IgD-negative memory B cell (primary cell): ENCODE measurements at regions not wholly inside any gene's neighbourhood (a gene's known extent, or its start where the extent isn't known, plus 50 kb on each side); places are given as distances from the start of the nearest gene placed in this dataset.

Source experiments
- H3K27ac Mint-ChIP-seq, 3 donors: one replicate each; pipeline ENCODE4 v1.8.0; 2020 to 2022; ENCODE audit warnings: mild to moderate bottlenecking in 3 of 3, mixed read lengths in 3 of 3, moderate library complexity in 1 of 3
- H3K27me3 Mint-ChIP-seq: one replicate; pipeline ENCODE4 v1.8.0; 2021; ENCODE audit warnings: mixed read lengths
- H3K36me3 Mint-ChIP-seq: one replicate; pipeline ENCODE4 v1.8.0; 2020; ENCODE audit warnings: mild to moderate bottlenecking, mixed read lengths
- H3K4me1 Mint-ChIP-seq, 3 donors: one replicate each; pipeline ENCODE4 v1.8.0; 2020 to 2022; ENCODE audit warnings: mixed read lengths in 3 of 3, mild to moderate bottlenecking in 1 of 3
- H3K4me3 Mint-ChIP-seq, 4 donors: one replicate each; pipeline ENCODE4 v1.8.0; 2020 to 2022; ENCODE audit warnings: mild to moderate bottlenecking in 4 of 4, mixed read lengths in 4 of 4, moderate library complexity in 3 of 4
- H3K9me3 Mint-ChIP-seq, 3 donors: one replicate each; pipeline ENCODE4 v1.8.0; 2020 to 2021; ENCODE audit warnings: mixed read lengths in 3 of 3, mild to moderate bottlenecking in 1 of 3

DNA sequence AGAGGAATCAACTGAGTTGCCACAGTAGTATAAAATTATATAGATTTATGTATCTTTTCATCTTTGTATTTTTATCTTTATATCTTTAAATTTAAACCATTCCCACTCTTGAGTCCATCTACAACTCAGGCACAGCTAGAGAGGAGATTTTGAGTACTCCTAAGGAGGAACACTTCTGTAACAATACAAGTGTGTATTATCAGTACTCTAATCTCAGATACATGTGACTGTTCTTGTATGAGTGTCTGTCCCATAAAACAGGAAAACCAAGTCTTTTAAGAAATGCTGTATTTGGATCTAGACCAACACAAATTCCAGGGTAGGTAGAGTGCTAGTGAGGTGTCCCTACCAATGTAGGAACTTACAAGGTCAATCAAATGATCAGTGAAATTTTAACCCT is 1428.0 kb upstream of the LRRTM3 start:
- H3K9me3 Mint-ChIP-seq = peaks cover 0 to 6% (median 2%) of the 10 kb centered on the region in 3 donors
- no peak overlapping the region for H3K4me3 Mint-ChIP-seq
- no peak overlapping the region for H3K27ac Mint-ChIP-seq
- H3K4me1 Mint-ChIP-seq = no peaks in the 10 kb centered on the region
- no peaks in the 10 kb centered on the region for H3K27me3 Mint-ChIP-seq
- no peaks in the 10 kb centered on the region for H3K36me3 Mint-ChIP-seq

DNA sequence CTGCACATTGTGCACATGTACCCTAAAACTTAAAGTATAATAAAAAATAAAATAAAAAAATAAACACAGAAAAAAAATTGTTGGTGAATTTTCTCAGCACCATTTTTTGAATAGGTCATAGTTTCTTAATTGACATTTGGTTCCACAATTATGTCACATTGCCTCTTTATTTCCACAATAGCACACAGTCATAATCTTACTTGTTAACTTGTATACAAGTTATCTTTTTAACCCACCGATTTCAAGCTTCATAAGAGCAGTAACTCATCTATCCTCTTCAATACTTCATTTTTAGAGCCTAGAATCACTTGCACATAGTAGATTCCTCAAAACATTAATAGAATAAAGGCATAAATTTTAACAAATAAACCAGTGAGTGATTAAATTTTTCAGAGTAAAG is 1425.1 kb upstream of the LRRTM3 start:
- H3K9me3 Mint-ChIP-seq = peaks cover 2 to 4% (median 3%) of the 10 kb centered on the region in 3 donors

DNA sequence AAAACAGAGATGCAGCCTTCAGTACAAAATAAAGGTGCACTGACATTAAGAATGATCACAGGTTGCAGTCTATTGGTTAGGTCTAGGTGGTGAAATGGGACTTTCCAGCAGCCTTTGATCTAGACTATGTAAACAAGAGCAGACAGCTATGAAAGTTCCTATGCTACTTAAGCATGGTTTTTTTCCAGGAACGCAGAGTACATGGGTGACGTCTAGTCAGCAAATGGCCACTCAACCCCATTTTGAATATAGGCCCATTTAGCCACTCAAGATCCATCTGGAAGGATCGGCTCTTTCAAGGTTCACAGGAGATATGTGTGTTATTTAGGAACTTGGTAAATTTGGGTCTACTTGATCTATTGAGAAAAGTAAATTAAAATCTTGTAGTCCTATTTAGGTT is 1424.6 kb upstream of the LRRTM3 start:
- Mint-ChIP-seq H3K27me3 (no peaks in the 10 kb centered on the region), H3K36me3 (no peaks in the 10 kb centered on the region), H3K4me3 (no peak overlapping the region), H3K9me3 (peaks cover 4 to 7% (median 5%) of the 10 kb centered on the region in 3 donors), H3K27ac (peak overlapping the region in 1 of 3 donors; percentile 59), H3K4me1 (no peaks in the 10 kb centered on the region)

More for the DNA sequence above, 1425.1 kb upstream of the LRRTM3 start:
- H3K36me3 Mint-ChIP-seq = no peaks in the 10 kb centered on the region
- no peak overlapping the region for H3K4me3 Mint-ChIP-seq
- no peak overlapping the region for H3K27ac Mint-ChIP-seq
- no peaks in the 10 kb centered on the region for H3K4me1 Mint-ChIP-seq
- H3K27me3 Mint-ChIP-seq = no peaks in the 10 kb centered on the region

DNA sequence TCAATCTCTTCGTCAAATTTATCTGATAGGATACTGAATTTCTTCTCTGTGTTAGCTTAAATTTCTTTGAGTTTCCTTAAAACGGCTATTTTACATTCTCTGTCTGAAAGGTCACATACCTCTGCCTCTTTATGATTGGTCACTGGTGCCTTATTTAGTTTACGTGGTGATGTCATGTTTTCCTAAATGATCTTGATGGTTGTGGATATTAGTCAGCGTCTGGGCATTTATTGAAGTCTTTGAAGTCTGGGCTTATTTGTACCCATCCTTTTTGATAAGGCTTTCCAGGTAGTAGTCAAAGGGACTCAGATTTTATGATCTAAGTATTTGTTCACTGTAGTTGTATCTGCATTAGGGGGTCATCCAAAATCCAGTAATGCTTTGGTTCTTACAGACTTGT is 1407.5 kb upstream of the LRRTM3 start:
- H3K9me3 Mint-ChIP-seq = peaks cover 3 to 6% (median 3%) of the 10 kb centered on the region in 3 donors
- H3K27ac Mint-ChIP-seq = no peak overlapping the region
- H3K36me3 Mint-ChIP-seq = no peaks in the 10 kb centered on the region
- H3K4me1 Mint-ChIP-seq = no peaks in the 10 kb centered on the region
- no peak overlapping the region for H3K4me3 Mint-ChIP-seq
- H3K27me3 Mint-ChIP-seq = no peaks in the 10 kb centered on the region

DNA sequence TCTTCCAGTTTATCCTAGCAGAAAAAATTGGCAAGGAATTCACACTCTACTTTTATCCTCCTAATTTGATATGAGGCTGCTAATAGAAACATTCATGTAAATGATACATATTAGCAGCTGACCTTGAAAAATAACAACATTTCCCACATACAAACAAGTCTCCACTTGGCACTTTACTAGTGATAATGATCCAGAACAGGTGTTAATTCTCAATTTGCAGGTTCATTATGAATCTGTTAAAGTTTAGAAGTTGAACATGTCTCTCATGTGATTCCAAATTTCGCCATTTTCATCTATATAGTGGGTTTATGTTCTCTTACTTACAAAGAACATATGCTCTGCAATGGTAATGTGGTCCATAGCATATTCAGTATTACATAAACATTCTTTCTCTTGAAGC is 1396.8 kb upstream of the LRRTM3 start:
- H3K36me3 Mint-ChIP-seq = no peaks in the 10 kb centered on the region
- peaks cover 7 to 15% (median 9%) of the 10 kb centered on the region in 3 donors for H3K9me3 Mint-ChIP-seq
- no peaks in the 10 kb centered on the region for H3K4me1 Mint-ChIP-seq
- no peak overlapping the region for H3K27ac Mint-ChIP-seq
- H3K27me3 Mint-ChIP-seq = no peaks in the 10 kb centered on the region
- no peak overlapping the region for H3K4me3 Mint-ChIP-seq

DNA sequence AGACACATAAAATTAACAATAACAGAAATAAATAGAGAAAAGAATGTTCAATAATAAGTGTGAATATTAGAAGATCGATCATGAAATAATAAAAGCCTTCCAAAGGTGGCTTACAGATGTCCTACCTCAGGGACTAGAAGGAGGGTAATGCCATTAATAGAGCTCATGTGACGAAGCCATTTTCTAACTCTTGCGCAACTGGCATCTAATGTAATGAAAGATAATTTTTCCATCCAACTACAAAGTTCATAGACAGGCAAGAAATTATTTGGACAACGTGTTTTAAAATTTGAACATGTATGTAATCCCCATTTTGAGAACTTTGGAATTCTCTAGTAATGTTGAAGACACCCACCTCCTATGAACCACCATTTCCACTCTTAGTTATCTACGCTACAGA is 1394.3 kb upstream of the LRRTM3 start:
- H3K36me3 Mint-ChIP-seq = no peaks in the 10 kb centered on the region
- no peak overlapping the region for H3K4me3 Mint-ChIP-seq
- H3K27me3 Mint-ChIP-seq = no peaks in the 10 kb centered on the region
- H3K9me3 Mint-ChIP-seq = peaks cover 3 to 9% (median 7%) of the 10 kb centered on the region in 3 donors
- no peaks in the 10 kb centered on the region for H3K4me1 Mint-ChIP-seq
- H3K27ac Mint-ChIP-seq = no peak overlapping the region

DNA sequence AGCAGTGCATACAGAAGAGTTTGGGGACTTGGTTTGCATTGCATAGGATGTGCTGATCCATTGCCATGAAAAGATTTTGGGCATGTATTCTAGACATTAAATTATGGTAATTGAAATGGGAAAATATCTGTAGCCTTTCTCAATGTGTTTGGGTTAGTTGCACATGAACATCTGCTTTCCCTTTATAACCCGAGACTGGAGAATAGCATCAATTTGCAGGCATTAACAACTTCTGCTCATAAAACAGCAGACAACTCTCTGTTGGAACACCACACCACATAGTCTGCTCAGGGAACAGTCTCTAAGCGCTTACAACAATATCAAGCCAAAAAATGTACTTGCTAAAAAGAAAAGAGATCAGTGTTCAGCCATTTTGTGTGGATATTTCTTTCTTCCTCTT is 1391.1 kb upstream of the LRRTM3 start:
- H3K9me3 Mint-ChIP-seq = peaks cover 2 to 4% (median 3%) of the 10 kb centered on the region in 3 donors
- no peaks in the 10 kb centered on the region for H3K36me3 Mint-ChIP-seq
- H3K4me1 Mint-ChIP-seq = no peaks in the 10 kb centered on the region
- H3K27ac Mint-ChIP-seq = no peak overlapping the region
- H3K27me3 Mint-ChIP-seq = no peaks in the 10 kb centered on the region
- H3K4me3 Mint-ChIP-seq = no peak overlapping the region

DNA sequence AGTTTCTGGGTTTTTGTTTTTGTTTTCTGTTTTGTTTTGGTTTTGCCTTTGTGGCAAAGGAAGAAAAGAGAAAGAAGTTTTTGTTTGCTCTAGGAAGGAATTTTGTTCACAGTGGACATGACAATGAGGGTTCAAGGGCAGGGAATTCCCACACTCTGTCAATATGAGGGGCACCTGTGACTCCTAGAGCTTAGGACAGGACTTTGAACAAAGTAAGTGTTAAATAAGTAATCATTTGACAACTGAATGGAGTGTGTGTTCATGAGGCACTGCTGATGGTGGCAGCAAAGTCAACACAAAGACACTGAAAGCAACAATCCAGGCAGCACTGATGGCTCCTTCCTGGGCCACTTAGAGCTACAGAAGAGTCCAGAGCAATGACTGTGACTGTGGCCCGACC is 1381.1 kb upstream of the LRRTM3 start:
- Mint-ChIP-seq H3K9me3 (peaks cover 0 to 7% (median 1%) of the 10 kb centered on the region in 3 donors), H3K27ac (no peak overlapping the region), H3K4me1 (no peaks in the 10 kb centered on the region), H3K27me3 (no peaks in the 10 kb centered on the region), H3K4me3 (no peak overlapping the region), H3K36me3 (peaks cover 2% of the 10 kb centered on the region)

DNA sequence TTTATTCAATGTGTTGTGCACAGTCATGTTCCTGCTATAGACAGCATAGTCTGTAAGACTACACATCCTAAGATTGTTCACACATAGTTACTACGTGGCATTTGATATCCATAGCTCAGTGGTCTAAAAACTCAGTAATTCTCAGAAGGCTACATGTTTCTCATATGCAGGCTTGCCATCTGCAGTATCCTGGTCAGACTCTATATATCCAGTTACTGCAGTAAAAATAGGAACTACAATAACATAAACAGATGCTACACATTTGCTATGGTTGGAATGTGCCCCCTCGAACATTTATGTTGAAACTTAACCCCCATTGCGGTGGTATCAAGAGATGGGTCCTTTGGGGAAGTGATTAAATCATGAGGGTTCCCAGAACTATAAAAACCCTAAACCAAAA is 1377.8 kb upstream of the LRRTM3 start:
- H3K4me3 Mint-ChIP-seq = no peak overlapping the region
- no peaks in the 10 kb centered on the region for H3K4me1 Mint-ChIP-seq
- H3K27me3 Mint-ChIP-seq = no peaks in the 10 kb centered on the region
- no peak overlapping the region for H3K27ac Mint-ChIP-seq
- H3K9me3 Mint-ChIP-seq = peaks cover 0 to 4% (median 0%) of the 10 kb centered on the region in 3 donors
- peaks cover 2% of the 10 kb centered on the region for H3K36me3 Mint-ChIP-seq

DNA sequence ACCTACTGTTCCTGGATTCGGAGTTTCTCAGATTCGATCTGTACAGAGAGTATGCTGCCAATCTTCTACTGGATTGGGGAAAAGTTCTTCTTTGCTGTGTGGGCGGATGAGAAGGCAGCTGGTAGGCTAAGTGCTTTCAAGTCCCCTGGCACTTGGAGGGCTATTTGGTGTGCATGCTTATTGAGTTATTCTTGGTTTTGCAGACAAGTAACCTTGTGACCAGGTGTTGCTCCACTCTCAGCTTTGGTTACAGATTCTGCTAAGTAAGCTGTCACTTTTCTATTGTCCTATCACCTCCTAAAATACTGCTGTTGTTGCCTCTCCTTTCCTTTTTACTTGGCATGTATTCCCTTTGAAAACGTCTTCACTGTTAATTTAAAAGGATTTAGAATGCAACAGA is 1375.1 kb upstream of the LRRTM3 start:
- H3K27me3 Mint-ChIP-seq = no peaks in the 10 kb centered on the region
- H3K4me1 Mint-ChIP-seq = no peaks in the 10 kb centered on the region
- H3K27ac Mint-ChIP-seq = no peak overlapping the region
- H3K36me3 Mint-ChIP-seq = peaks cover 2% of the 10 kb centered on the region
- H3K9me3 Mint-ChIP-seq = no peaks in the 10 kb centered on the region
- H3K4me3 Mint-ChIP-seq = no peak overlapping the region

DNA sequence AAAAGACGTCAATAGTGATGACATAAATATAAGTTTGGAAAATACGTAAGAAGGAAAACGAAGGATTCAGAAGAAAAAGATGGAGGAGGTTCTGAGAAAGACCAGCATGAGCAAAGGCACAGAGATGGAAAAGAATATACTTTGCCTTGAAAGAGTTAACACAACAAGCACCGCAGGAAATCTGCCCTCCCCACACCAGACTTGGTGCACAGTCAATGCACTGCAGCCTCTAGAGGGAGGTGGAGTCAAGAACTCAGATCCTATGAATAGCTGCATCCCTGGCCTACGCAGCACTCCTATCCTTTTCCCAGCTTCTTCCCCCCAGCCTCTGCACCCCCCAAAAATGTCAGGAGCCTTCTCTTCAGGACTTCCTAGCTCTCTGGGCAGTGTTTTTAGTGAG is 1370.6 kb upstream of the LRRTM3 start:
- no peaks in the 10 kb centered on the region for H3K9me3 Mint-ChIP-seq
- H3K4me1 Mint-ChIP-seq = no peaks in the 10 kb centered on the region
- no peaks in the 10 kb centered on the region for H3K36me3 Mint-ChIP-seq

DNA sequence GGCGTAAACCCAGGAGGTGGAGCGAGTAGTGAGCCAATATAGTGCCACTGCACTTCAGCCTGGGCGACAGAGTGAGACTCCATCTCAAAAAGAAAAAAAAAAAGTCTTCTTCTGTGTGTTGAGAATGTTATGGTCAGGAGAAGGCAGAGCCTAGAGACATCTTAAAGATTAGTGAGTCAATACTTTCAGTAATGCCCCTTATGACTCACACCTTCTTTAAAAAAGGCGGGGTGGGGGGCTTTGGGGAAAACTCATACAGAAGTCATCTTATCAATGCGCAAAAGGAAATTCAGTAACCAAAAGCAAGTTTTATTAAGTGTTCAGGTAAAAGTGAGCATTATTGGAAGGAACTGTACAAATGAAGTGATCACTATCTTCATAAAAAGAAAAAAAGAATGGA is 1369.8 kb upstream of the LRRTM3 start:
- no peaks in the 10 kb centered on the region for H3K27me3 Mint-ChIP-seq
- H3K36me3 Mint-ChIP-seq = no peaks in the 10 kb centered on the region
- no peak overlapping the region for H3K4me3 Mint-ChIP-seq
- no peak overlapping the region for H3K27ac Mint-ChIP-seq
- H3K9me3 Mint-ChIP-seq = no peaks in the 10 kb centered on the region
- no peaks in the 10 kb centered on the region for H3K4me1 Mint-ChIP-seq

More for the DNA sequence above, 1370.6 kb upstream of the LRRTM3 start:
- no peaks in the 10 kb centered on the region for H3K27me3 Mint-ChIP-seq
- no peak overlapping the region for H3K27ac Mint-ChIP-seq
- no peak overlapping the region for H3K4me3 Mint-ChIP-seq

DNA sequence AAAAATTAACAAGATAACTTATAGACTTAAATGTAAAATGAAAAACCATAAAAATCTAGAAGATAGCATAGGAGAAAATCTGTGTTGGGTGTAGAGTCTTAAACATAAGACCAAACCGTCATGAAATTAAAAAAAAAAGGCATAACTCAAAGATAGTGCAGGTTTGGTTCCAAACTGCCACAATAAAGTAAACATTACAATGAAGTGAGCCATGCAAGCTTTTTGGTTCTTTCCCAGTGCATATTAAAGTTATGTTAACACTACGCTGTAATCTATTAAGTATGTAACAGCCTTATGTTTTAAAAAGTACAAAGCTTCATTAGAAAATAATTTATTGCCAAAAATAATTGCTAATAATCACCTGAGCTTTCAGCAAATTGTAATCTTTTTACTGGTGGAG is 1366.5 kb upstream of the LRRTM3 start:
- Mint-ChIP-seq H3K27ac (no peak overlapping the region), H3K36me3 (no peaks in the 10 kb centered on the region), H3K4me1 (no peaks in the 10 kb centered on the region), H3K9me3 (peaks cover 0 to 3% (median 0%) of the 10 kb centered on the region in 3 donors), H3K4me3 (no peak overlapping the region), H3K27me3 (no peaks in the 10 kb centered on the region)

DNA sequence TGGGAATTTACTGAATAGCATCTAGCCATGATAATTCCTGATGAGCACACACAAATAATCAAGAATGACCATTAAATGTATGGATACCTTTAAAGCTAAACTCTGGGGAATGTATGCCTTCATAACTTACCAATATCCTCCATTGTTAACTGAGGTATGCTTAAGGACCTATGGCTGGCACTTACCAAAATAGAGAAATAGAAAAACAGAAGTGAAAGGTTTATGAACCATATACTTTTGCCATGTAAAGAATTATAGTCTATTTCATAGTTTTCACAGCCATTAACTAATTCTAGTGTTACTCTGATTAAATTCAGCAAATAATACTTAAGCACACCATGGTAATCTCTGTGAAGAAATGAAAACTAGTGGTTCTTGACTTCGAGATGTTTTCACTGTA is 1360.6 kb upstream of the LRRTM3 start:
- Mint-ChIP-seq H3K4me1 (no peaks in the 10 kb centered on the region), H3K27ac (no peak overlapping the region), H3K36me3 (no peaks in the 10 kb centered on the region), H3K27me3 (no peaks in the 10 kb centered on the region), H3K9me3 (peaks cover 0 to 3% (median 0%) of the 10 kb centered on the region in 3 donors), H3K4me3 (no peak overlapping the region)

DNA sequence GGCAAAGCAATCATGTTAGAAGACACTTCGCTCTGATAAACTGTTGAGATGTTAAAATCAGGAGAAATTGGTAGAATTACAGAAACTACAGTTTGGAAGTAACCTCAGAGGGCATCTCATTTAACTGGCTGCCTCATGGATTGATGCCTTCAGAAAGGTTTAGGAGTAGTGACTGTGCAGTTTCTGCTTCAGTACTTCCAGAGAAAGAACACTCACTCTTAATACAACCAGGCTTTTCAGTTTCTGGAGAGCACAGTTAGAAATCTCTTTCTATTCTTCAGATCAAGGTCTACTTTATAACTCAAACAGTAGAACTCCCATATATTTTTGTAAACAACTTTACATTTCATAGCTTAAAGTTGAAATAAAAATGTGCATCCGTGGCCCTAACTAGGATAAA is 1358.9 kb upstream of the LRRTM3 start:
- Mint-ChIP-seq H3K4me3 (no peak overlapping the region), H3K27me3 (no peaks in the 10 kb centered on the region), H3K4me1 (no peaks in the 10 kb centered on the region), H3K27ac (no peak overlapping the region), H3K9me3 (peaks cover 0 to 6% (median 3%) of the 10 kb centered on the region in 3 donors), H3K36me3 (no peaks in the 10 kb centered on the region)

DNA sequence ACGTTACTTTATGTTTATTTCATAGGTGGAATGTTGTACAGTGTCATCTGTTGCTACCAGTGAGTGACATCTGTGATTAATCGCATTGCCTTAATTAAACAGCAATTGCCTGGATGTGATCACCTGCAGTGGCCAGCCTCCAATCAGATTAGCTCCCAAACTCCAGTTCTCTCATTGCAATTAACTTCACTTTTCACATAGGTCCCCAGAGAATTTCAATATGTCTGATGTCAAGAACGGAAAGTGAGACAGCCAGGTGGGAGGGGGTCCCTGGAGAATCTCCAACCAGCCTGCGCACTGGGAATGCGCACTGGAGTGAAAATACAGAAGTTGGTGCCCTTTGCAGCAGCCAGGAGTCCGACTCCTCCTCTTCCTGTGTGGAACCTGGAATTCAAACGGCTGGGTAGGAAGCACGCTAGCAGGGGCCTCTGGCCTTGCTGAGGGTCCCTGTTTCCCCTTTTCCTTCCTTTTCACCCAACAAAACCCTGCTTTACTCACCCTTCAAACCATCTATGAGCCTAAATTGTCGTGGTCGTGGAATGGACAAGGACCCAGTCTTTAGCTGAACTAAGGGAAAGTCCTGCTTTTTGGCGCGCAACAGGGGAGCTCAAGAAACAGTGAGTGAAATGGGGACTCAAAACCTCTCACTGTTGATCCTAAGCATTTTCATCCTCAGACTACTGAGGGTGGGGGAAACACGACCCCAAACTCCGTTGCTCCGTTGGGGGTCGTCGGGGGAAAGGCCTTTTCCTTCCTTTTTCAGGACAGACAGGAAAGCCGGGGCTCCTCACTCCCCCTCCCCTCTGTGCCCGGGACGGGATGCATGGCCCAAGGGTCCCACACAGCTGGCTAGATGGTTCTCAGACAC is 1355.5 kb upstream of the LRRTM3 start:
- H3K36me3 Mint-ChIP-seq = no peaks in the 10 kb centered on the region
- no peaks in the 10 kb centered on the region for H3K4me1 Mint-ChIP-seq
- peaks cover 4 to 7% (median 6%) of the 10 kb centered on the region in 3 donors for H3K9me3 Mint-ChIP-seq
- H3K27ac Mint-ChIP-seq = no peak overlapping the region
- no peaks in the 10 kb centered on the region for H3K27me3 Mint-ChIP-seq
- no peak overlapping the region for H3K4me3 Mint-ChIP-seq
